Type B pancreatic cell (in vitro differentiated cells): ENCODE measurements at regions not wholly inside any gene's neighbourhood (a gene's known extent, or its start where the extent isn't known, plus 50 kb on each side); places are given as distances from the start of the nearest gene placed in this dataset.

ENCODE experiments used
- DNase-seq: peaks from one replicate; pipeline ENCODE4 v3.0.0; 2021; ENCODE audit warnings: mixed read lengths; ENCODE audit not compliant: unreplicated experiment; ENCODE audit errors: extremely low spot score
- H3K27ac Mint-ChIP-seq: 2 replicates; pipeline ENCODE4 v1.8.0; 2021; ENCODE audit warnings: mild to moderate bottlenecking, mixed read lengths
- H3K27me3 Mint-ChIP-seq: 2 replicates; pipeline ENCODE4 v1.8.0; 2021; ENCODE audit warnings: mixed read lengths
- H3K36me3 Mint-ChIP-seq: 2 replicates; pipeline ENCODE4 v1.8.0; 2021; ENCODE audit warnings: mixed read lengths
- H3K4me1 Mint-ChIP-seq: one replicate; pipeline ENCODE4 v1.8.0; 2021; ENCODE audit warnings: mixed read lengths; ENCODE audit not compliant: unreplicated experiment
- H3K4me3 Mint-ChIP-seq: 2 replicates; pipeline ENCODE4 v1.8.0; 2021; ENCODE audit warnings: mild to moderate bottlenecking, mixed read lengths
- H3K9me3 Mint-ChIP-seq: 2 replicates; pipeline ENCODE4 v1.8.0; 2021; ENCODE audit warnings: mixed read lengths
- TF ChIP-seq, protein P1 (sequence below): fragments of 200-600 bp; sonication (generic); conservative IDR thresholded peaks from 2 replicates; pipeline ENCODE4 v1.5.0; 2021; ENCODE audit warnings: antibody characterized with exemption, mild to moderate bottlenecking

DNA sequence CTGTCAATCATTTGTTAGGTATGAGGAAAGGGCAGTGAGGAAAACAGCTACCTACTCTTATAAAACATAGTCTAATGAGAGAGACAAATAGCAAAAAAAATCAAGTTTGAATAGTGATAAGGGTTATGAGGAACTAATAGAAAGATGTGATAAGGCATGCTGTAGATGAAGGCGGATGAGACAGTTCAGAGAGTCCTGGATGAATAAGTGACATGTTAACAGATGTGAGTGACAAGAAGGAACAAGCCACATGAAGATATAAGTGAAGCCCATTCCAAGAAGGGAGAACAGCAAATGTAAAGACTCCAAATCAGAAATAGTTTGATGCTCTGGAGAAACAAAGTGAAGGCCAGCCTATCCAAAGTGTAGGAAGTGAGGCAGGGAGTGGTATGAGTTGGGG, 154.1 kb upstream of the SYT10 start:
- no peaks in the 10 kb centered on the region for H3K36me3 Mint-ChIP-seq
- TF ChIP-seq, protein P1, sequence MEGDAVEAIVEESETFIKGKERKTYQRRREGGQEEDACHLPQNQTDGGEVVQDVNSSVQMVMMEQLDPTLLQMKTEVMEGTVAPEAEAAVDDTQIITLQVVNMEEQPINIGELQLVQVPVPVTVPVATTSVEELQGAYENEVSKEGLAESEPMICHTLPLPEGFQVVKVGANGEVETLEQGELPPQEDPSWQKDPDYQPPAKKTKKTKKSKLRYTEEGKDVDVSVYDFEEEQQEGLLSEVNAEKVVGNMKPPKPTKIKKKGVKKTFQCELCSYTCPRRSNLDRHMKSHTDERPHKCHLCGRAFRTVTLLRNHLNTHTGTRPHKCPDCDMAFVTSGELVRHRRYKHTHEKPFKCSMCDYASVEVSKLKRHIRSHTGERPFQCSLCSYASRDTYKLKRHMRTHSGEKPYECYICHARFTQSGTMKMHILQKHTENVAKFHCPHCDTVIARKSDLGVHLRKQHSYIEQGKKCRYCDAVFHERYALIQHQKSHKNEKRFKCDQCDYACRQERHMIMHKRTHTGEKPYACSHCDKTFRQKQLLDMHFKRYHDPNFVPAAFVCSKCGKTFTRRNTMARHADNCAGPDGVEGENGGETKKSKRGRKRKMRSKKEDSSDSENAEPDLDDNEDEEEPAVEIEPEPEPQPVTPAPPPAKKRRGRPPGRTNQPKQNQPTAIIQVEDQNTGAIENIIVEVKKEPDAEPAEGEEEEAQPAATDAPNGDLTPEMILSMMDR, result no peak
- no peaks in the 10 kb centered on the region for H3K9me3 Mint-ChIP-seq
- no peaks in the 10 kb centered on the region for H3K4me1 Mint-ChIP-seq
- H3K4me3 Mint-ChIP-seq, result no peak overlapping the region
- DNase-seq, result no peak
- no peak overlapping the region for H3K27ac Mint-ChIP-seq
- H3K27me3 Mint-ChIP-seq, result peaks cover 21% of the 10 kb centered on the region

DNA sequence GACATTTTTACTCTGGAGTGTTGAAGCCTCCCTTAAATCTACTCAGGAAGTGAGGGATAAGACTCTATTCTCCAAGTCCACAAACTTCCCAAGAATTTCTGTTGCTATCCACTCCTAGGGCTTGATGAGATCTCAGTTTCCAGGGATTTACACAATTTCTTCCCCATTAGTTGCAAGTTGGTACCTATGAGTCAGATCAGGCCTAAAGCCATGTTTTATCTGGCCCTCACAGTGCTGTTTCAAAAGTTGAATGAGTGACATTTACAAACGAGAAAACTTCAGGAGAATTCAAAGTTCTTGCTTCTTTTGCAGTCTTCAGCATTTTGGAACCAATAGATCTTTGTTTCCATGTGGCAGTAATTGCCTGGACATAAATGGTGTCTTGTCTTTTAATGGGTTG, 156.4 kb upstream of the SYT10 start:
- H3K27me3 Mint-ChIP-seq, result peaks cover 29% of the 10 kb centered on the region
- TF ChIP-seq, protein P1, result no peak
- H3K9me3 Mint-ChIP-seq, result no peaks in the 10 kb centered on the region
- H3K27ac Mint-ChIP-seq, result no peak overlapping the region
- H3K36me3 Mint-ChIP-seq, result no peaks in the 10 kb centered on the region
- DNase-seq, result no peak
- H3K4me3 Mint-ChIP-seq, result no peak overlapping the region
- no peaks in the 10 kb centered on the region for H3K4me1 Mint-ChIP-seq

DNA sequence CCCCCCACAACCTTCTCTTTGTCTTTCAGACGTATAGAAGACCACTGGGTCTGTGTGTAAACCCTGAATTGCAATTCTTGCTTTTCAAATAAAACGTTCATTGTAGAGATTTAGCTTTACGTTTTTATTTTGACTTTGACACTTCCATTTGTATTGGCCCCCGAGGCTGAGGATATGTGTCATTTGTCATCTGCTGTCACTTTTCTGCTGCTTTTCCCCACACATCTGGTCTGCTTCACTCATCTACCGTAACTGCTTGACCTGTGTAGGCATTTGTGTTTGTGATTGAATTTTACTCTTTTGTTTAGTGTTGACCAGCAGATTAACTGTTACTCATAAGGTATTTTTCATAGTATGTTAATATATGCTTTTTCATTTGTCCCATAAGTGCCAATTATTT, 157.2 kb upstream of the SYT10 start:
- Mint-ChIP-seq H3K4me1 (no peaks in the 10 kb centered on the region), H3K27me3 (peaks cover 34% of the 10 kb centered on the region), H3K27ac (no peak overlapping the region), H3K9me3 (no peaks in the 10 kb centered on the region), H3K4me3 (no peak overlapping the region), H3K36me3 (no peaks in the 10 kb centered on the region)
- no peak for DNase-seq
- TF ChIP-seq, protein P1, result no peak

DNA sequence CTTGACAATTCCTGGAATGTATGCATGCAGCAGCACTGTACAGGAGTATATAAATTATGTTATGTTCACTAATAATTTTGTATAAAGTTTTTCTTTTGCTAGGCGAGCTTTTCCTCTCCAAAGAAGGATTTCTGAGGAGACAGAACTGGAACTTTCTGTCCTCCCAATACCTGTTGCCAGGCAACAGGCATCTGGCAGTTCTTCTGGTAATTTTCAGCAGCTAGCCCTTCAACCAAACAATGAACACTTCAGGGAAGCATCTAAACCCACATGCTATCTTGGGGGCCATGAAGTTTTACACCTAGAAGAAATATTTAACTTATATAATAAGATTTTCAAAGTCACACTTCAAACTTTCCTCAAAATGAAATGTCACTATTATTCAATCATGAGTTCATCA, 162.9 kb upstream of the SYT10 start:
- no peaks in the 10 kb centered on the region for H3K36me3 Mint-ChIP-seq

DNA sequence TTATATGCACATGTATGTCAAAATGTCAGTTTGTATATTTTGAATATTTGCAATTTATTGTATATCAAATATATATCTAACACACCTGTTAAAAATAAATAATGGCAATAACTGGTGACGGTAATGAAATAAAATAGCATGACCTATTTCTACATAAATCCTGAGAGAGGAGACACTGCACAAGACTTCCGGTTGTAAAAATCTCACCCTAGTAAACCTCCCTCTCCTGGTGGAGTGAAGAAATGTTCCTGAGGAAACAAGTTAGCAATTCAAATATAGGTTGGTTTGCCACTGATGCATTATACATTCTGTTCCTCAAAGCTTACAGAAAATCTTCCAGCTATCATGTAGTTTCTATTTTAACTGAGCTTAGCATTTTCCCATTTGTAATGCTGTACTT, 166.1 kb upstream of the SYT10 start:
- no peaks in the 10 kb centered on the region for H3K36me3 Mint-ChIP-seq
- no peaks in the 10 kb centered on the region for H3K4me1 Mint-ChIP-seq
- no peak overlapping the region for H3K4me3 Mint-ChIP-seq
- no peaks in the 10 kb centered on the region for H3K9me3 Mint-ChIP-seq
- no peak for DNase-seq
- peaks cover 7% of the 10 kb centered on the region for H3K27me3 Mint-ChIP-seq
- H3K27ac Mint-ChIP-seq, result no peak overlapping the region
- TF ChIP-seq, protein P1, result peak; percentile 61

More for the DNA sequence above, 162.9 kb upstream of the SYT10 start:
- H3K9me3 Mint-ChIP-seq, result no peaks in the 10 kb centered on the region
- no peaks in the 10 kb centered on the region for H3K4me1 Mint-ChIP-seq
- no peak overlapping the region for H3K4me3 Mint-ChIP-seq
- peaks cover 16% of the 10 kb centered on the region for H3K27me3 Mint-ChIP-seq
- TF ChIP-seq, protein P1, result no peak
- H3K27ac Mint-ChIP-seq, result no peak overlapping the region
- no peak for DNase-seq

DNA sequence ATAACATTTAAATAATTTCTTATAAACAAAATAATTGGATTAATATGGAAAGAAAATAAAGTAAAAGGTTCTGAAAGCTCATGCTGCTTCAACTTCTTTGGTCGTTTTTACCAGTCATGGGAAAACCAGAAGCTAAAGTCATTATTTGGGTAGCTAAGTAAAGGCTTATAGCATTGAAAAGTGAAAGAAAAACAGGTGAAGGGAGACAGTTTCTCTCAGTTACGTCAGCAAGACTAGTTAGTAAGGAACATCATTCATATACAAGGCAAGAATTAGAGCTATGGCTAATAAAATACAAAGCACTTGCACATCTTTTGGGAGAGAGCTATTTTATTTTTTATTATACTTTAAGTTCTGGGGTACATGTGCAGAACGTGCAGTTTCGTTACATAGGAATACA, 170.3 kb upstream of the SYT10 start:
- Mint-ChIP-seq H3K36me3 (no peaks in the 10 kb centered on the region), H3K27me3 (no peaks in the 10 kb centered on the region), H3K27ac (no peak overlapping the region), H3K4me1 (no peaks in the 10 kb centered on the region), H3K4me3 (no peak overlapping the region), H3K9me3 (no peaks in the 10 kb centered on the region)
- TF ChIP-seq, protein P1, result no peak
- no peak for DNase-seq
